Activated gamma-delta T cell treated with anti-CD3 and anti-CD28 coated beads, Interleukin-2, amount 50 U/mL, for 16 hours (primary cell): ENCODE measurements at regions not wholly inside any gene's neighbourhood (a gene's known extent, or its start where the extent isn't known, plus 50 kb on each side); places are given as distances from the start of the nearest gene placed in this dataset.
"Not testable (repeated sequence)": the region's sequence is repeated elsewhere in the genome, so short reads cannot be mapped to it uniquely, and the experiment has no call there.

Experiments
- DNase-seq: peaks from one replicate; pipeline ENCODE4 v3.0.0-alpha.2; 2020; ENCODE audit warnings: low read depth

- no peak for DNase-seq
Measured at GRCh38 chr5:19064094-19064493, 923.9 kb downstream of the CDH18 start.

- DNase-seq, result no peak
Measured at GRCh38 chr5:19067741-19068140, 920.3 kb downstream of the CDH18 start.

GRCh38 chr5:19098434-19098833, 889.6 kb downstream of the CDH18 start:
- no peak for DNase-seq

GRCh38 chr5:19099195-19099594, 888.8 kb downstream of the CDH18 start:
- DNase-seq, result no peak

- DNase-seq, result no peak
Measured at GRCh38 chr5:19104948-19105347, 883.1 kb downstream of the CDH18 start.

GRCh38 chr5:19122923-19123322, 865.1 kb downstream of the CDH18 start:
- DNase-seq, result no peak

- no peak for DNase-seq
Measured at GRCh38 chr5:19125956-19126713, 861.9 kb downstream of the CDH18 start.

- DNase-seq, result no peak
Measured at GRCh38 chr5:19140276-19140675, 847.7 kb downstream of the CDH18 start.

- DNase-seq, result not testable (repeated sequence)
Measured at GRCh38 chr5:19141937-19142524, 846.0 kb downstream of the CDH18 start.

GRCh38 chr5:19142713-19143414, 845.1 kb downstream of the CDH18 start:
- DNase-seq, result not testable (repeated sequence)

GRCh38 chr5:19143935-19144334, 844.1 kb downstream of the CDH18 start:
- no peak for DNase-seq

- DNase-seq, result no peak
Measured at GRCh38 chr5:19169426-19169825, 818.6 kb downstream of the CDH18 start.

- DNase-seq, result no peak
Measured at GRCh38 chr5:19172926-19173470, 815.0 kb downstream of the CDH18 start.

GRCh38 chr5:19175776-19176570, 812.0 kb downstream of the CDH18 start:
- DNase-seq, result no peak

- DNase-seq, result no peak
Measured at GRCh38 chr5:19179571-19179970, 808.4 kb downstream of the CDH18 start.

GRCh38 chr5:19189176-19189575, 798.8 kb downstream of the CDH18 start:
- no peak for DNase-seq

- DNase-seq, result no peak
Measured at GRCh38 chr5:19193631-19194030, 794.4 kb downstream of the CDH18 start.

- no peak for DNase-seq
Measured at GRCh38 chr5:19196631-19197030, 791.4 kb downstream of the CDH18 start.

- no peak for DNase-seq
Measured at GRCh38 chr5:19200251-19200650, 787.7 kb downstream of the CDH18 start.

GRCh38 chr5:19208397-19208796, 779.6 kb downstream of the CDH18 start:
- no peak for DNase-seq

GRCh38 chr5:19210886-19211285, 777.1 kb downstream of the CDH18 start:
- DNase-seq, result no peak

- DNase-seq, result no peak
Measured at GRCh38 chr5:19229179-19229835, 758.7 kb downstream of the CDH18 start.
